IMR-90 (cell line): ENCODE measurements at regions not wholly inside any gene's neighbourhood (a gene's known extent, or its start where the extent isn't known, plus 50 kb on each side); places are given as distances from the start of the nearest gene placed in this dataset.

ENCODE experiments used
- ATAC-seq: fragments of 200-7000 bp; cut with Tn5 transposase; 2 replicates; pipeline ENCODE4 v1.9.1; 2020; ENCODE audit warnings: low read depth, mild to moderate bottlenecking, moderate library complexity
- BruUV-seq: library from RNA; stranded (reverse); fragments of 400-500 nt; replicated peaks from 2 replicates; lab custom pipeline; 2021; lab: Mats Ljungman, UMichigan
- CTCF ChIA-PET: fragments of 300-600 bp; formaldehyde crosslinking; extraction: SDS; loops from one replicate; lab custom pipeline; 2021; ENCODE audit warnings: antibody characterized with exemption; lab: Yijun Ruan, JAX
- POLR2A ChIA-PET: fragments of 300-600 bp; sonication (Branson Sonifier 250); formaldehyde crosslinking; loops from one replicate; lab custom pipeline; 2022; ENCODE audit warnings: antibody characterized with exemption; ENCODE audit not compliant: unreplicated experiment; lab: Charles Lee
- DNase-seq: peaks from one replicate; pipeline ENCODE4 v3.0.0; 2013
- H2AFZ ChIP-seq: replicated peaks from 2 replicates; pipeline ENCODE3; 2013; ENCODE audit warnings: low read length, mild to moderate bottlenecking; ENCODE audit not compliant: poor library complexity
- H2AK5ac ChIP-seq: 2 replicates; pipeline ENCODE4 v1.6.1; 2013; ENCODE audit warnings: low read depth, low read length, inconsistent platforms
- H2AK9ac ChIP-seq: replicated peaks from 2 replicates; pipeline ENCODE3; 2013; ENCODE audit warnings: mild to moderate bottlenecking, low read depth, low read length, moderate library complexity; ENCODE audit not compliant: poor library complexity
- H2BK120ac ChIP-seq: 2 replicates; pipeline ENCODE4 v1.6.1; 2013; ENCODE audit warnings: low read depth, low read length, inconsistent platforms
- H2BK15ac ChIP-seq: 3 replicates; pipeline ENCODE4 v1.6.1; 2013; ENCODE audit warnings: low read depth, low read length, inconsistent platforms
- H2BK20ac ChIP-seq: 2 replicates; pipeline ENCODE4 v1.6.1; 2013; ENCODE audit warnings: low read depth, mild to moderate bottlenecking, inconsistent platforms, low read length, moderate library complexity
- H2BK5ac ChIP-seq: 2 replicates; pipeline ENCODE4 v1.6.1; 2013; ENCODE audit warnings: mild to moderate bottlenecking, low read depth, low read length, inconsistent platforms; ENCODE audit not compliant: poor library complexity, severe bottlenecking
- H3K14ac ChIP-seq: replicated peaks from 2 replicates; pipeline ENCODE4 v1.6.1; 2013; ENCODE audit warnings: low read depth, low read length, inconsistent platforms
- H3K18ac ChIP-seq: 2 replicates; pipeline ENCODE4 v1.6.1; 2013; ENCODE audit warnings: low read depth, low read length, control low read depth
- H3K23ac ChIP-seq: 2 replicates; pipeline ENCODE4 v1.6.1; 2013; ENCODE audit warnings: low read depth, low read length, inconsistent platforms
- H3K27ac ChIP-seq: 2 replicates; pipeline ENCODE4 v1.5.1; 2013; ENCODE audit warnings: mild to moderate bottlenecking, control low read depth, low read length; ENCODE audit not compliant: insufficient read depth
- H3K27me3 ChIP-seq: 2 replicates; pipeline ENCODE4 v1.6.1; 2013; ENCODE audit warnings: low read length; ENCODE audit not compliant: control insufficient read depth, insufficient read depth
- H3K36me3 ChIP-seq: 2 replicates; pipeline ENCODE4 v1.6.1; 2013; ENCODE audit warnings: low read length, mixed read lengths; ENCODE audit not compliant: control insufficient read depth, insufficient read depth
- H3K4ac ChIP-seq: 2 replicates; pipeline ENCODE4 v1.6.1; 2013; ENCODE audit warnings: low read depth, low read length, inconsistent platforms
- H3K4me1 ChIP-seq: 2 replicates; pipeline ENCODE4 v1.6.1; 2013; ENCODE audit warnings: low read length, mixed read lengths; ENCODE audit not compliant: control insufficient read depth, insufficient read depth
- H3K4me2 ChIP-seq: 2 replicates; pipeline ENCODE4 v1.6.1; 2013; ENCODE audit warnings: low read depth, mild to moderate bottlenecking, control low read depth, low read length, moderate library complexity
- H3K4me3 ChIP-seq: 2 replicates; pipeline ENCODE4 v1.5.1; 2013; ENCODE audit warnings: low read depth, mild to moderate bottlenecking, control low read depth, low read length, moderate library complexity; ENCODE audit not compliant: insufficient read depth
- H3K56ac ChIP-seq: 2 replicates; pipeline ENCODE4 v1.6.1; 2013; ENCODE audit warnings: low read length, inconsistent platforms; ENCODE audit not compliant: insufficient read depth; ENCODE audit errors: extremely low read depth
- H3K79me1 ChIP-seq, 2 experiments: 2 replicates each; pipeline ENCODE4 v1.6.1; 2013; ENCODE audit warnings: low read length in 2 of 2, inconsistent platforms in 1 of 2, low read depth in 1 of 2
- H3K9ac ChIP-seq: 2 replicates; pipeline ENCODE4 v1.6.1; 2013; ENCODE audit warnings: low read depth, low read length, control low read depth
- H3K9me1 ChIP-seq: 2 replicates; pipeline ENCODE4 v1.6.1; 2013; ENCODE audit warnings: low read length, inconsistent platforms; ENCODE audit not compliant: insufficient read depth
- H3K9me3 ChIP-seq: 2 replicates; pipeline ENCODE4 v1.6.1; 2013; ENCODE audit warnings: low read length; ENCODE audit not compliant: control insufficient read depth, insufficient read depth
- H4K20me1 ChIP-seq: 2 replicates; pipeline ENCODE4 v1.6.1; 2013; ENCODE audit warnings: low read length, inconsistent platforms; ENCODE audit not compliant: insufficient read depth
- H4K5ac ChIP-seq: 2 replicates; pipeline ENCODE4 v1.6.1; 2013; ENCODE audit warnings: mild to moderate bottlenecking, low read depth, low read length, control low read depth
- H4K8ac ChIP-seq, 2 experiments: 2 replicates each; pipeline ENCODE4 v1.6.1; 2013; ENCODE audit warnings: low read depth in 2 of 2, low read length in 2 of 2, control low read depth in 1 of 2, inconsistent platforms in 1 of 2
- H4K91ac ChIP-seq: 2 replicates; pipeline ENCODE4 v1.6.1; 2013; ENCODE audit warnings: low read depth, low read length, inconsistent platforms; ENCODE audit not compliant: insufficient read depth
- BHLHE40 ChIP-seq: fragments of 150-350 bp; IDR thresholded peaks from 2 replicates; pipeline ENCODE4 v1.6.1; 2016; ENCODE audit warnings: mild to moderate bottlenecking, low read depth, low read length
- CHD1 ChIP-seq: IDR thresholded peaks from 2 replicates; pipeline ENCODE4 v1.6.1; 2012; ENCODE audit warnings: low read depth, low read length, improper control_type of control experiment
- CTCF ChIP-seq: conservative IDR thresholded peaks from 2 replicates; pipeline ENCODE4 v1.5.1; 2012; ENCODE audit warnings: mild to moderate bottlenecking, low read depth, low read length, improper control_type of control experiment
- ELK1 ChIP-seq: fragments of 150-350 bp; IDR thresholded peaks from 2 replicates; pipeline ENCODE4 v1.6.1; 2016; ENCODE audit warnings: low read depth, mild to moderate bottlenecking, low read length, moderate library complexity, borderline replicate concordance
- FOS ChIP-seq: fragments of 150-350 bp; IDR thresholded peaks from 2 replicates; pipeline ENCODE4 v1.6.1; 2016; ENCODE audit warnings: low read depth, low read length
- MAFK ChIP-seq: IDR thresholded peaks from 2 replicates; pipeline ENCODE4 v1.6.1; 2012; ENCODE audit warnings: low read depth, low read length, improper control_type of control experiment
- MAZ ChIP-seq: IDR thresholded peaks from 2 replicates; pipeline ENCODE4 v1.6.1; 2012; ENCODE audit warnings: low read depth, mild to moderate bottlenecking, low read length, improper control_type of control experiment, moderate library complexity, borderline replicate concordance
- MXI1 ChIP-seq: IDR thresholded peaks from 2 replicates; pipeline ENCODE4 v1.6.1; 2012; ENCODE audit warnings: low read depth, mild to moderate bottlenecking, low read length, moderate library complexity, borderline replicate concordance
- NFE2L2 ChIP-seq: fragments of 150-350 bp; IDR thresholded peaks from 2 replicates; pipeline ENCODE4 v1.6.1; 2016; ENCODE audit warnings: low read depth, mild to moderate bottlenecking, low read length
- POLR2A ChIP-seq: IDR thresholded peaks from 2 replicates; pipeline ENCODE4 v1.6.1; 2012; ENCODE audit warnings: mild to moderate bottlenecking, low read depth, low read length
- RAD21 ChIP-seq: IDR thresholded peaks from 2 replicates; pipeline ENCODE4 v1.6.1; 2012; ENCODE audit warnings: low read length, improper control_type of control experiment
- RCOR1 ChIP-seq: IDR thresholded peaks from 2 replicates; pipeline ENCODE4 v1.6.1; 2012; ENCODE audit warnings: mild to moderate bottlenecking, low read length, improper control_type of control experiment; ENCODE audit not compliant: insufficient replicate concordance
- RFX5 ChIP-seq: IDR thresholded peaks from 2 replicates; pipeline ENCODE4 v1.8.0; 2012; ENCODE audit warnings: low read depth, mild to moderate bottlenecking, low read length, moderate library complexity
- USF2 ChIP-seq: fragments of 150-350 bp; IDR thresholded peaks from 2 replicates; pipeline ENCODE4 v1.6.1; 2017; ENCODE audit warnings: mild to moderate bottlenecking, antibody characterized with exemption, low read length, low read depth
- WGBS, 2 experiments: methylation state at CpG; one replicate each; pipeline versions ENCODE4 v1.1.5 to v1.1.7; 2013; ENCODE audit warnings: missing lambda C conversion rate in 2 of 2; ENCODE audit not compliant: insufficient read length in 1 of 2; ENCODE audit errors: extremely low coverage in 2 of 2; 5-methylcytosine and 5-hydroxymethylcytosine counted together
- dilution Hi-C: fragments of 300-500 bp; cut with HindIII; formaldehyde crosslinking; loops from one replicate; pipeline ENCODE4 v1.14.3; 2018; ENCODE audit warnings: low sequenced_read_pairs; ENCODE audit not compliant: unreplicated experiment
- in situ Hi-C: fragments of 300-500 bp; cut with MboI; formaldehyde crosslinking; loops from 3 replicates; pipeline ENCODE4 v1.14.3; 2019; ENCODE audit warnings: low sequenced_read_pairs, inconsistent platforms, mixed read lengths
- intact Hi-C: fragments of 100-400 bp; cut with micrococcal nuclease; formaldehyde crosslinking; loops from 2 replicates; pipeline ENCODE4 v1.10.0; 2022

- Histone ChIP-seq H3K4me3 (no peak overlapping the region), H3K56ac (no peak overlapping the region), H4K8ac (peak overlapping the region in 1 of 2 experiments; percentile 22; a peak in 1 of 4 replicates), H3K14ac (peak overlapping the region; percentile 33; the same call in 1 of the 2 replicates), H3K4me2 (no peak overlapping the region), H2AK5ac (no peak overlapping the region), H2BK15ac (no peak overlapping the region), H3K4me1 (peaks cover 17% of the 10 kb centered on the region), H3K79me1 (no peaks in the 10 kb centered on the region), H3K23ac (no peak overlapping the region), H4K20me1 (no peaks in the 10 kb centered on the region), H4K91ac (no peak overlapping the region), H3K27ac (no peak overlapping the region), H4K5ac (peak overlapping the region; percentile 4; the same call in 1 of the 2 replicates), H3K9ac (no peak overlapping the region), H3K4ac (peak overlapping the region; percentile 49), H3K36me3 (no peaks in the 10 kb centered on the region), H2BK20ac (peak overlapping the region; percentile 29; the same call in 1 of the 2 replicates), H3K9me3 (peaks cover 6% of the 10 kb centered on the region), H3K9me1 (peaks cover 6% of the 10 kb centered on the region; the same call in 1 of the 2 replicates), H2AK9ac (no peak overlapping the region), H2AFZ (no peak overlapping the region), H3K18ac (peak overlapping the region; percentile 26; the same call in 1 of the 2 replicates), H2BK5ac (no peak overlapping the region), H3K27me3 (no peaks in the 10 kb centered on the region), H2BK120ac (peak overlapping the region; percentile 23)
- ChIA-PET POLR2A (no interaction called here), CTCF (interaction anchor here (0.7 kb wide), 1 partner anchor 11 kb away, joined by 3 read pairs; no protein-coding TSS in a partner anchor)
- intact Hi-C loops (no loop called here), dilution Hi-C loops (no loop called here), in situ Hi-C loops (no loop called here)
- ATAC-seq, result no peak
- WGBS, 2 experiments, result 73% methylated on average over 8 of the region's 9 CpGs; no CpG with 5 or more reads in 1 of the 2 experiments
- DNase-seq, result no peak
- no TSS peak for BruUV-seq
- TF ChIP-seq RCOR1, result no peak
- TF ChIP-seq RAD21, result no peak
- TF ChIP-seq POLR2A, result no peak
- no peak for TF ChIP-seq RFX5
- no peak for TF ChIP-seq MXI1
- no peak for TF ChIP-seq BHLHE40
- TF ChIP-seq CTCF, result no peak
- TF ChIP-seq MAFK, result no peak
- no peak for TF ChIP-seq USF2
- TF ChIP-seq NFE2L2, result no peak
- no peak for TF ChIP-seq ELK1
- TF ChIP-seq FOS, result no peak
- TF ChIP-seq CHD1, result no peak
- TF ChIP-seq MAZ, result no peak
These were observed 188.8 kb downstream of the SNX19 start for GRCh38 chr11:130727157-130728119.
